AG10803 (cell line): ENCODE measurements at regions not wholly inside any gene's neighbourhood (a gene's known extent, or its start where the extent isn't known, plus 50 kb on each side); places are given as distances from the start of the nearest gene placed in this dataset.

Experiments used
- DNase-seq: peaks from one replicate; pipeline ENCODE4 v3.0.0; 2010; ENCODE audit warnings: low read depth
- H3K4me3 ChIP-seq: 2 replicates; pipeline ENCODE4 v1.5.1; 2011; ENCODE audit warnings: mild to moderate bottlenecking, low read length, control low read depth
- CTCF ChIP-seq: conservative IDR thresholded peaks from 2 replicates; pipeline ENCODE4 v1.5.1; 2011; ENCODE audit warnings: mild to moderate bottlenecking, low read length, control low read depth, inconsistent platforms

GRCh38 chr9:82797534-82797933, 265.4 kb downstream of the RASEF start:
- no peak for DNase-seq
- no peak overlapping the region for H3K4me3 ChIP-seq
- no peak for TF ChIP-seq CTCF

GRCh38 chr9:82799286-82799685, 263.7 kb downstream of the RASEF start:
- H3K4me3 ChIP-seq = no peak overlapping the region
- TF ChIP-seq CTCF = no peak
- DNase-seq = no peak

- H3K4me3 ChIP-seq = no peak overlapping the region
- DNase-seq = no peak
- TF ChIP-seq CTCF = no peak
Observed at GRCh38 chr9:82805027-82805426, 257.9 kb downstream of the RASEF start.

- DNase-seq = no peak
- no peak for TF ChIP-seq CTCF
- no peak overlapping the region for H3K4me3 ChIP-seq
Observed at GRCh38 chr9:82808478-82808877, 254.5 kb downstream of the RASEF start.

GRCh38 chr9:82810915-82811314, 252.0 kb downstream of the RASEF start:
- no peak overlapping the region for H3K4me3 ChIP-seq
- DNase-seq = peak; percentile 13
- no peak for TF ChIP-seq CTCF

GRCh38 chr9:82819260-82819659, 243.7 kb downstream of the RASEF start:
- H3K4me3 ChIP-seq = no peak overlapping the region
- TF ChIP-seq CTCF = no peak
- DNase-seq = no peak

GRCh38 chr9:82820186-82820585, 242.8 kb downstream of the RASEF start:
- H3K4me3 ChIP-seq = no peak overlapping the region
- DNase-seq = no peak
- TF ChIP-seq CTCF = no peak
